Adrenal gland (tissue), 5 donors: ENCODE measurements at regions not wholly inside any gene's neighbourhood (a gene's known extent, or its start where the extent isn't known, plus 50 kb on each side); places are given as distances from the start of the nearest gene placed in this dataset.

Experiments used
- POLR2A ChIP-seq, 2 donors: fragments of 450-650 bp; IDR thresholded peaks; one replicate each; pipeline ENCODE4 v1.6.1; 2017; ENCODE audit warnings: antibody characterized with exemption in 2 of 2, mild to moderate bottlenecking in 2 of 2, moderate library complexity in 1 of 2
- TF ChIP-seq, protein P1 (sequence below), 6 experiments: fragments of 450-650 bp in 4 of 6; fragments of 200-600 bp in 2 of 6; sonication (generic) in 1 of 6; IDR thresholded peaks; 1 replicate in 5 of 6; 2 replicates in 1 of 6; pipeline versions ENCODE4 v1.5.1 to v1.8.0; 2016 to 2021; ENCODE audit warnings: antibody characterized with exemption in 6 of 6, mild to moderate bottlenecking in 2 of 6, moderate library complexity in 1 of 6
- donor health status: DM: no; HTN: no; CAD: no.

GRCh38 chr10:64468219-64468618, 947.0 kb downstream of the REEP3 start:
- TF ChIP-seq, protein P1, sequence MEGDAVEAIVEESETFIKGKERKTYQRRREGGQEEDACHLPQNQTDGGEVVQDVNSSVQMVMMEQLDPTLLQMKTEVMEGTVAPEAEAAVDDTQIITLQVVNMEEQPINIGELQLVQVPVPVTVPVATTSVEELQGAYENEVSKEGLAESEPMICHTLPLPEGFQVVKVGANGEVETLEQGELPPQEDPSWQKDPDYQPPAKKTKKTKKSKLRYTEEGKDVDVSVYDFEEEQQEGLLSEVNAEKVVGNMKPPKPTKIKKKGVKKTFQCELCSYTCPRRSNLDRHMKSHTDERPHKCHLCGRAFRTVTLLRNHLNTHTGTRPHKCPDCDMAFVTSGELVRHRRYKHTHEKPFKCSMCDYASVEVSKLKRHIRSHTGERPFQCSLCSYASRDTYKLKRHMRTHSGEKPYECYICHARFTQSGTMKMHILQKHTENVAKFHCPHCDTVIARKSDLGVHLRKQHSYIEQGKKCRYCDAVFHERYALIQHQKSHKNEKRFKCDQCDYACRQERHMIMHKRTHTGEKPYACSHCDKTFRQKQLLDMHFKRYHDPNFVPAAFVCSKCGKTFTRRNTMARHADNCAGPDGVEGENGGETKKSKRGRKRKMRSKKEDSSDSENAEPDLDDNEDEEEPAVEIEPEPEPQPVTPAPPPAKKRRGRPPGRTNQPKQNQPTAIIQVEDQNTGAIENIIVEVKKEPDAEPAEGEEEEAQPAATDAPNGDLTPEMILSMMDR (IDR thresholded peaks at IDR 0.05) = no peak
- no peak for TF ChIP-seq POLR2A (IDR thresholded peaks at IDR 0.05)
